K562 (cell line): ENCODE measurements at regions not wholly inside any gene's neighbourhood (a gene's known extent, or its start where the extent isn't known, plus 50 kb on each side); places are given as distances from the start of the nearest gene placed in this dataset.

Experiments
- BRD9 ChIP-seq: fragments of 450-650 bp; IDR thresholded peaks from 2 replicates; pipeline ENCODE4 v1.6.1; 2018; ENCODE audit warnings: low read depth; ENCODE audit not compliant: partially characterized antibody
- CREM ChIP-seq: IDR thresholded peaks from 2 replicates; pipeline ENCODE4 v1.6.1; 2014; ENCODE audit warnings: antibody characterized with exemption, low read depth
- CTCFL ChIP-seq: IDR thresholded peaks from 2 replicates; pipeline ENCODE4 v1.6.1; 2011; ENCODE audit warnings: borderline replicate concordance, low read depth, mild to moderate bottlenecking, moderate library complexity, low read length; ENCODE audit not compliant: insufficient read depth, poor library complexity, severe bottlenecking
- ETV6 ChIP-seq, 3 experiments: fragments of 150-350 bp in 1 of 3; sonication (generic) in 1 of 3; formaldehyde crosslinking in 1 of 3; IDR thresholded peaks; 2 replicates each; pipeline versions ENCODE4 v1.6.1 to v1.8.0; 2014 to 2022; ENCODE audit warnings: borderline replicate concordance in 2 of 3, low read depth in 2 of 3, antibody characterized with exemption in 1 of 3, low read length in 1 of 3, mild to moderate bottlenecking in 1 of 3, missing genetic modification reagents in 1 of 3
- FOSL1 ChIP-seq: fragments of 200-800 bp; sonication (Bioruptor generic); conservative IDR thresholded peaks from 2 replicates; pipeline ENCODE4 v1.6.1; 2016; ENCODE audit warnings: missing genetic modification characterization, missing compliant biosample characterization
- FOXA1 ChIP-seq: fragments of 450-650 bp; IDR thresholded peaks from 2 replicates; pipeline ENCODE4 v1.6.1; 2016; ENCODE audit warnings: mild to moderate bottlenecking, borderline replicate concordance
- FOXK2 ChIP-seq, 2 experiments: fragments of 450-650 bp; IDR thresholded peaks in 1 of 2; conservative IDR thresholded peaks in 1 of 2; 2 replicates each; pipeline ENCODE4 v1.6.1; 2016; ENCODE audit warnings: low read depth in 2 of 2, mild to moderate bottlenecking in 1 of 2
- GABPB1 ChIP-seq: sonication (generic); formaldehyde crosslinking; IDR thresholded peaks from 2 replicates; pipeline ENCODE4 v1.8.0; 2022; ENCODE audit warnings: mild to moderate bottlenecking, missing genetic modification reagents
- HDAC2 ChIP-seq: fragments of 450-650 bp; IDR thresholded peaks from 2 replicates; pipeline ENCODE4 v1.6.1; 2016; ENCODE audit warnings: mild to moderate bottlenecking
- HDAC8 ChIP-seq: fragments of 450-650 bp; IDR thresholded peaks from 2 replicates; pipeline ENCODE4 v1.6.1; 2016; ENCODE audit warnings: mild to moderate bottlenecking, missing genetic modification characterization, moderate library complexity, missing compliant biosample characterization
- JUND ChIP-seq, 2 experiments: IDR thresholded peaks; 2 replicates in 1 of 2; 3 replicates in 1 of 2; pipeline ENCODE4 v1.6.1; 2011; ENCODE audit warnings: borderline replicate concordance in 2 of 2, low read depth in 2 of 2, low read length in 2 of 2, improper control_type of control experiment in 1 of 2, missing biosample characterization in 1 of 2, missing genetic modification characterization in 1 of 2, missing genetic modification reagents in 1 of 2
- KAT2B ChIP-seq: IDR thresholded peaks from one replicate; pipeline ENCODE4 v1.6.1; 2012; ENCODE audit warnings: low read depth, mild to moderate bottlenecking, control low read depth, inconsistent platforms, low read length, moderate library complexity
- KDM1A ChIP-seq, 2 experiments: fragments of 450-650 bp; IDR thresholded peaks; 2 replicates each; pipeline ENCODE4 v1.6.1; 2016; ENCODE audit warnings: mild to moderate bottlenecking in 2 of 2
- L3MBTL2 ChIP-seq: fragments of 450-650 bp; IDR thresholded peaks from 2 replicates; pipeline ENCODE4 v1.6.1; 2016; ENCODE audit warnings: mild to moderate bottlenecking, moderate library complexity
- MXD1 ChIP-seq: fragments of 250-450 bp; sonication (Bioruptor Pico); IDR thresholded peaks from 2 replicates; pipeline ENCODE4 v1.8.0; 2021; ENCODE audit warnings: borderline replicate concordance, mild to moderate bottlenecking, moderate library complexity; ENCODE audit not compliant: poor library complexity, severe bottlenecking
- MYNN ChIP-seq, 2 experiments: sonication (generic); formaldehyde crosslinking in 1 of 2; IDR thresholded peaks; 2 replicates each; pipeline versions ENCODE4 v1.5.0 to v1.6.1; 2016 to 2020; ENCODE audit warnings: antibody characterized with exemption in 1 of 2, missing genetic modification reagents in 1 of 2
- NCOA2 ChIP-seq, 2 experiments: fragments of 450-650 bp; IDR thresholded peaks; 2 replicates each; pipeline ENCODE4 v1.6.1; 2018; ENCODE audit warnings: mild to moderate bottlenecking in 2 of 2, moderate library complexity in 1 of 2; ENCODE audit not compliant: partially characterized antibody in 2 of 2
- NCOR1 ChIP-seq: fragments of 450-650 bp; IDR thresholded peaks from 2 replicates; pipeline ENCODE4 v1.6.1; 2016; ENCODE audit warnings: mild to moderate bottlenecking, moderate library complexity
- NFIC ChIP-seq: fragments of 450-650 bp; IDR thresholded peaks from 2 replicates; pipeline ENCODE4 v1.6.1; 2017; ENCODE audit warnings: mild to moderate bottlenecking, inconsistent platforms
- NFYB ChIP-seq: IDR thresholded peaks from 2 replicates; pipeline ENCODE4 v1.6.1; 2011; ENCODE audit warnings: mild to moderate bottlenecking, moderate library complexity; ENCODE audit not compliant: insufficient read length; ENCODE audit errors: extremely low read depth
- POLR2AphosphoS5 ChIP-seq: IDR thresholded peaks from 2 replicates; pipeline ENCODE4 v1.6.1; 2011; ENCODE audit warnings: mild to moderate bottlenecking, low read depth, low read length, moderate library complexity; ENCODE audit not compliant: control insufficient read depth, insufficient read depth
- RFX5 ChIP-seq: IDR thresholded peaks from 2 replicates; pipeline ENCODE4 v1.6.1; 2011; ENCODE audit warnings: low read depth, mild to moderate bottlenecking, improper control_type of control experiment, low read length
- U2AF2 ChIP-seq: fragments of 200-400 bp; formaldehyde crosslinking; optimal IDR thresholded peaks from 2 replicates; pipeline ENCODE3; 2017; ENCODE audit warnings: low read depth, mild to moderate bottlenecking, low read length
- YBX1 ChIP-seq: fragments of 450-650 bp; IDR thresholded peaks from 2 replicates; pipeline ENCODE4 v1.7.1; 2016; ENCODE audit warnings: mild to moderate bottlenecking
- ZNF140 ChIP-seq: fragments of 250-450 bp; sonication (Bioruptor Pico); IDR thresholded peaks from 2 replicates; pipeline ENCODE4 v1.8.0; 2021; ENCODE audit warnings: moderate library complexity, mild to moderate bottlenecking, inconsistent platforms
- ZNF239 ChIP-seq: fragments of 250-450 bp; sonication (Bioruptor Pico); IDR thresholded peaks from 2 replicates; pipeline ENCODE4 v1.4.0; 2020; ENCODE audit warnings: mild to moderate bottlenecking
- ZNF436 ChIP-seq: fragments of 250-450, 450-650 bp; sonication (Bioruptor Pico); formaldehyde crosslinking; IDR thresholded peaks from 2 replicates; pipeline ENCODE4 v1.7.0; 2020; ENCODE audit warnings: mild to moderate bottlenecking

- peak; percentile 66 for TF ChIP-seq FOSL1 (tag)
- TF ChIP-seq GABPB1 (CRISPR knock-in tag) = no peak
- no peak for TF ChIP-seq ZNF140
- no peak; the same call in 1 of the 2 replicates for TF ChIP-seq NFIC
- no peak for TF ChIP-seq MXD1 (CRISPR knock-in tag)
- TF ChIP-seq MYNN (IDR thresholded peaks at IDR 0.05) = 0 out of 2 replicates have a peak, but pooled peaks have one; percentile 20
- no peak for TF ChIP-seq MYNN (CRISPR knock-in tag; IDR thresholded peaks at IDR 0.05)
- no peak for TF ChIP-seq U2AF2
- no peak for TF ChIP-seq CREM
- no peak for TF ChIP-seq NFYB
- peak in 1 of 2 experiments; percentile 37; a peak in 1 of 4 replicates for TF ChIP-seq FOXK2 (conservative IDR thresholded peaks at IDR 0.05 in 1 of 2, IDR thresholded peaks at IDR 0.05 in 1 of 2; ENCODE audit: low read depth in 2 of 2)
- TF ChIP-seq ZNF436 (CRISPR knock-in tag) = no peak
- no peak for TF ChIP-seq KAT2B
- 0 out of 2 replicates have a peak, but pooled peaks have one; percentile 62 for TF ChIP-seq L3MBTL2
- TF ChIP-seq KDM1A (IDR thresholded peaks at IDR 0.05) = peak; percentile 87
- TF ChIP-seq ETV6 (IDR thresholded peaks at IDR 0.05; ENCODE audit: borderline replicate concordance in 1 of 2, low read depth in 2 of 2, low read length in 1 of 2) = no peak
- no peak for TF ChIP-seq ETV6 (CRISPR knock-in tag; IDR thresholded peaks at IDR 0.05; ENCODE audit: borderline replicate concordance)
- no peak for TF ChIP-seq NCOA2 (IDR thresholded peaks at IDR 0.05; ENCODE audit: partially characterized antibody in 2 of 2)
- peak; percentile 53; the same call in 1 of the 2 replicates for TF ChIP-seq JUND (IDR thresholded peaks at IDR 0.05; ENCODE audit: borderline replicate concordance, low read depth, low read length)
- TF ChIP-seq JUND (tag; IDR thresholded peaks at IDR 0.05; ENCODE audit: borderline replicate concordance, low read depth, low read length) = peak; percentile 51; the same call in 1 of the 3 replicates
- TF ChIP-seq ZNF239 (CRISPR knock-in tag) = no peak
- no peak for TF ChIP-seq POLR2AphosphoS5
- TF ChIP-seq HDAC8 = no peak
- TF ChIP-seq FOXA1 = no peak
- no peak for TF ChIP-seq CTCFL
- TF ChIP-seq NCOR1 = peak; percentile 69
- TF ChIP-seq YBX1 = no peak
- no peak for TF ChIP-seq BRD9
- TF ChIP-seq HDAC2 = peak; percentile 86
- TF ChIP-seq RFX5 = no peak
Measured at GRCh38 chr2:120938045-120938771, 202.5 kb downstream of the GLI2 start (continued).
